ENCODE measurements at regions not wholly inside any gene's neighbourhood (a gene's known extent, or its start where the extent isn't known, plus 50 kb on each side); places are given as distances from the start of the nearest gene placed in this dataset.

DNA sequence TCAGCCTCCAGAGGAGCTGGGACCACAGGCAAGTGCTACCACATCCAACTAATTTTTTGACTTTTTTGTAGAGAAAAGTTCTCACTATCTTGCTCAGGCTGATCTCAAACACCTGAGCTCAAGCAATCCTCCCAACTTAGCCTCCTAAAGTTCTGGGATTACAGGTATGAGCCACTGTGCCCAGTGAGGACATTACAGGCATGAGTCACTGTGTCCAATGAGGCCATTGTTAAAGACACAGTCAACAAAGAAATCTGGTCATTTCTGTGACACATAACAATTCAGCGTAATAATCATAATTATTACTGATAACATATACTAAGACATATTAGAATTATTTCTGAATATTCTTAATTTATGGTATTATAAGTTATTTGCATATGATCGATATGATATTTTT, 463.4 kb upstream of the NDN start:
- TF ChIP-seq, protein P1, sequence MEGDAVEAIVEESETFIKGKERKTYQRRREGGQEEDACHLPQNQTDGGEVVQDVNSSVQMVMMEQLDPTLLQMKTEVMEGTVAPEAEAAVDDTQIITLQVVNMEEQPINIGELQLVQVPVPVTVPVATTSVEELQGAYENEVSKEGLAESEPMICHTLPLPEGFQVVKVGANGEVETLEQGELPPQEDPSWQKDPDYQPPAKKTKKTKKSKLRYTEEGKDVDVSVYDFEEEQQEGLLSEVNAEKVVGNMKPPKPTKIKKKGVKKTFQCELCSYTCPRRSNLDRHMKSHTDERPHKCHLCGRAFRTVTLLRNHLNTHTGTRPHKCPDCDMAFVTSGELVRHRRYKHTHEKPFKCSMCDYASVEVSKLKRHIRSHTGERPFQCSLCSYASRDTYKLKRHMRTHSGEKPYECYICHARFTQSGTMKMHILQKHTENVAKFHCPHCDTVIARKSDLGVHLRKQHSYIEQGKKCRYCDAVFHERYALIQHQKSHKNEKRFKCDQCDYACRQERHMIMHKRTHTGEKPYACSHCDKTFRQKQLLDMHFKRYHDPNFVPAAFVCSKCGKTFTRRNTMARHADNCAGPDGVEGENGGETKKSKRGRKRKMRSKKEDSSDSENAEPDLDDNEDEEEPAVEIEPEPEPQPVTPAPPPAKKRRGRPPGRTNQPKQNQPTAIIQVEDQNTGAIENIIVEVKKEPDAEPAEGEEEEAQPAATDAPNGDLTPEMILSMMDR (IDR thresholded peaks at IDR 0.05): no peak
- TF ChIP-seq POLR2A (IDR thresholded peaks at IDR 0.05): no peak

Data from uterus (tissue), 2 donors.